Right lobe of liver (tissue), 4 donors: ENCODE measurements at regions not wholly inside any gene's neighbourhood (a gene's known extent, or its start where the extent isn't known, plus 50 kb on each side); places are given as distances from the start of the nearest gene placed in this dataset.

Source experiments
- POLR2A ChIP-seq: fragments of 450-650 bp; IDR thresholded peaks from one replicate; pipeline ENCODE4 v1.6.1; 2017; ENCODE audit warnings: antibody characterized with exemption, mild to moderate bottlenecking
- TF ChIP-seq, protein P1 (sequence below), 4 donors: fragments of 200-600 bp in 3 of 4; fragments of 450-650 bp in 1 of 4; IDR thresholded peaks; one replicate each; pipeline versions ENCODE4 v1.5.1 to v1.8.0; 2016 to 2022; ENCODE audit warnings: antibody characterized with exemption in 4 of 4, mild to moderate bottlenecking in 2 of 4
- donor health status: DM: no; HTN: no; CAD: no.
- donor health status: DM: no; HTN: no; CAD: no.
- donor health status: DM: no; HTN: yes; CAD: no.

DNA sequence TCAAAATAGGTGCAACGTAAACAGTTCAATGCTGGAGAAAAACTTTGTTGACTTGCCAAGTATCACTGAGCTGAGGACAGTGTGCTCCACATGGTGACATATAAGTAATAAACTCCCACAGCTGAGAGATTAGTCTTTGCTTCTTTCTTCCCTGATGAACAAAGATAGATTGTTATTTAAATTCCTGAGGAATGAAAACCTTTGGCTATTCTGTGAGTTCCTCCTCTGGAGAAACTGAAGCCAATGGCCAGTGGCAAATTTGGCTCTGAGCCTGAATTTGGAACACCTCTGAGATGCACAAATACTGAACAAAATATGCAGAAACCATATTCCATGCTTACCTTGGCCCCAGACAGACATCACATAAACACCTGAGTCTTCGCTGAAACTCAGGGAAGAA, 63.3 kb downstream of the RPL22L1 start:
- TF ChIP-seq, protein P1, sequence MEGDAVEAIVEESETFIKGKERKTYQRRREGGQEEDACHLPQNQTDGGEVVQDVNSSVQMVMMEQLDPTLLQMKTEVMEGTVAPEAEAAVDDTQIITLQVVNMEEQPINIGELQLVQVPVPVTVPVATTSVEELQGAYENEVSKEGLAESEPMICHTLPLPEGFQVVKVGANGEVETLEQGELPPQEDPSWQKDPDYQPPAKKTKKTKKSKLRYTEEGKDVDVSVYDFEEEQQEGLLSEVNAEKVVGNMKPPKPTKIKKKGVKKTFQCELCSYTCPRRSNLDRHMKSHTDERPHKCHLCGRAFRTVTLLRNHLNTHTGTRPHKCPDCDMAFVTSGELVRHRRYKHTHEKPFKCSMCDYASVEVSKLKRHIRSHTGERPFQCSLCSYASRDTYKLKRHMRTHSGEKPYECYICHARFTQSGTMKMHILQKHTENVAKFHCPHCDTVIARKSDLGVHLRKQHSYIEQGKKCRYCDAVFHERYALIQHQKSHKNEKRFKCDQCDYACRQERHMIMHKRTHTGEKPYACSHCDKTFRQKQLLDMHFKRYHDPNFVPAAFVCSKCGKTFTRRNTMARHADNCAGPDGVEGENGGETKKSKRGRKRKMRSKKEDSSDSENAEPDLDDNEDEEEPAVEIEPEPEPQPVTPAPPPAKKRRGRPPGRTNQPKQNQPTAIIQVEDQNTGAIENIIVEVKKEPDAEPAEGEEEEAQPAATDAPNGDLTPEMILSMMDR (IDR thresholded peaks at IDR 0.05): no peak
- TF ChIP-seq POLR2A: no peak
